ENCODE measurements at regions not wholly inside any gene's neighbourhood (a gene's known extent, or its start where the extent isn't known, plus 50 kb on each side); places are given as distances from the start of the nearest gene placed in this dataset.
"Not testable (repeated sequence)": the region's sequence is repeated elsewhere in the genome, so short reads cannot be mapped to it uniquely, and the experiment has no call there.

DNA sequence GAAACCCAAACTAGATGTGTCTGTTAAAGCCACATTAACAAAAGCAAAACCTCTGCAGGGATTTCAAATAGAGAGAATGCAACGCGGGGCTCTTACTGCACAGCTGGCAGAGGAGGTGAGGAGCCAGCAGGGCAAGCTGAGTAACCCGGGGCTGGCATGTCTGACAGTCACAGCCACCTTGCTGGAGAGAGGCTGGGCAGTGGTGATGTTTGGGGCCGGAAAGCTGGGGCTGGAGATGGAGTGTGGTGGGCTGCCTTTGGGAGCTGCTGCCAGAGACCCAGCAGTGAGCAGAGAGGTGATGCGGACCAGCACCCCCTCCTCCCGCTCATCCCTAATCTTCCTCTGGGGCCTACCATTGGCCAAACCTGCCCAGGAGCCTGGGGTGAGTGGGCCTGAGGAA is 204.5 kb upstream of the ARL4C start:
- 97% methylated on average over 6 of the region's 6 CpGs for WGBS
- H3K27ac ChIP-seq (ENCODE audit: low read depth) = no peak overlapping the region
- no peaks in the 10 kb centered on the region for H3K4me1 ChIP-seq (ENCODE audit: insufficient read depth)
- H3K4me3 ChIP-seq (ENCODE audit: low read depth, low read length) = no peak overlapping the region
- no peak for DNase-seq (ENCODE audit: extremely low spot score)
- no peaks in the 10 kb centered on the region for H3K36me3 ChIP-seq (ENCODE audit: insufficient read depth)

DNA sequence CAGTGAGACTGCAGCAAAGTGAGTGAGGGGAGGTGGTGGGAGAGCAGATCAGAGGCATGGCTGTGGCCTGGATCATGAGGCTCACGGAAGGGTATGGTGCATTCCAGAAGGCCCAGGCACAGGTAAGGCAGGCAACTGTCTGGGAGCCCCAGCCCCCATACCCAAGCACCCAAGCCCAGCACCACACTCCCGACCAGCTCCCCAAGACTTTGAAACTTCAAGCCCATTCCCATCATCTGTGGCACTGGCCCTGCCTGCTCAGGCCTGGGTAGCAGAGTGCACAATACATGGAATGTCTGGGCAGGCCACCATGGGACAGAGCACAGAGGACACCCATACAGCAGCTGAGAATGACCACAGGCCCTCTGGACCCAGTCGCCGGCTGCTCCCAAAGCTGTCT is 202.6 kb upstream of the ARL4C start:
- 94% methylated on average over 4 of the region's 4 CpGs for WGBS
- H3K36me3 ChIP-seq (ENCODE audit: insufficient read depth) = no peaks in the 10 kb centered on the region
- DNase-seq (ENCODE audit: extremely low spot score) = no peak
- H3K4me3 ChIP-seq (ENCODE audit: low read depth, low read length) = no peak overlapping the region
- no peaks in the 10 kb centered on the region for H3K4me1 ChIP-seq (ENCODE audit: insufficient read depth)
- no peak overlapping the region for H3K27ac ChIP-seq (ENCODE audit: low read depth)

DNA sequence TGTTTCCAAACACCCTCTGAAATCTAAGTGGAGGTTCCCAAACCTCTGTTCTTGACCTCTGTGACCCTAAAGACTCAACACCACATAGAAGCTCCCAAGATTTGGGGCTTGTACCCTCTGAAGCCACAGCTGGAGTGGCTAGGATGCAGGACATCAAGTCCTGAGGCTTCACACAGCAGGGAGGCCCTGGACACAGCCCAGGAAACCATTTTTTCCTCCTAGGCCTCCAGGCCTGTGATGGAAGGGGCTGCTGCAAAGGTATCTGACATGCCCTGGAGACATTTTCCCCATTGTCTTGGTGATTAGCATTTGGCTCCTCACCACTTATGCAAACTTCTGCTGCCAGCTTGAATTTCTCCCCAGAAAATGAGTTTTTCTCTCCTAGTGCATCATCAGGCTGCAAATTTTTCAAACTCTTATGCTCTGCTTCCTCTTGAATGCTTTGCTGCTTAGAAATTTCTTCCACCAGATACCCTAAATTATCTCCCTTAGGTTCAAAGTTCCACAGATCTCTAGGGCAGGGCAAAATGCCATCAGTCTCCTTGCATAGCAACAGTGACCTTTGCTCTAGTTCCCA is 200.5 kb upstream of the ARL4C start:
- H3K27ac ChIP-seq (ENCODE audit: low read depth); H3K4me3 ChIP-seq (ENCODE audit: low read depth, low read length): not testable (repeated sequence)

GRCh38 chr2:234695981-234696380 is 199.1 kb upstream of the ARL4C start:
- no peak overlapping the region for H3K27ac ChIP-seq (ENCODE audit: low read depth)
- 84% methylated on average over 2 of the region's 2 CpGs for WGBS
- H3K4me1 ChIP-seq (ENCODE audit: insufficient read depth) = no peaks in the 10 kb centered on the region
- H3K36me3 ChIP-seq (ENCODE audit: insufficient read depth) = no peaks in the 10 kb centered on the region
- H3K4me3 ChIP-seq (ENCODE audit: low read depth, low read length) = no peak overlapping the region
- DNase-seq (ENCODE audit: extremely low spot score) = no peak

More for the DNA sequence above, 200.5 kb upstream of the ARL4C start:
- not testable (repeated sequence) for H3K4me1 ChIP-seq (ENCODE audit: insufficient read depth); H3K36me3 ChIP-seq (ENCODE audit: insufficient read depth); DNase-seq (ENCODE audit: extremely low spot score)

- DNase-seq (ENCODE audit: extremely low spot score) = no peak
- Histone ChIP-seq H3K36me3 (ENCODE audit: insufficient read depth) (no peaks in the 10 kb centered on the region), H3K27ac (ENCODE audit: low read depth) (no peak overlapping the region), H3K4me3 (ENCODE audit: low read depth, low read length) (no peak overlapping the region), H3K4me1 (ENCODE audit: insufficient read depth) (no peaks in the 10 kb centered on the region)
- 89% methylated on average over 4 of the region's 4 CpGs for WGBS
Measured at GRCh38 chr2:234694244-234695013, 197.5 kb upstream of the ARL4C start.

- not testable (repeated sequence) for H3K4me1 ChIP-seq (ENCODE audit: insufficient read depth); H3K27ac ChIP-seq (ENCODE audit: low read depth); H3K36me3 ChIP-seq (ENCODE audit: insufficient read depth); H3K4me3 ChIP-seq (ENCODE audit: low read depth, low read length); DNase-seq (ENCODE audit: extremely low spot score)
- 80% methylated on average over 2 of the region's 2 CpGs for WGBS
Measured at GRCh38 chr2:234693681-234694190, 196.9 kb upstream of the ARL4C start.

- not testable (repeated sequence) for H3K4me1 ChIP-seq (ENCODE audit: insufficient read depth); H3K27ac ChIP-seq (ENCODE audit: low read depth); H3K4me3 ChIP-seq (ENCODE audit: low read depth, low read length); H3K36me3 ChIP-seq (ENCODE audit: insufficient read depth); DNase-seq (ENCODE audit: extremely low spot score)
- WGBS = 77% methylated on average over 6 of the region's 6 CpGs
Measured at GRCh38 chr2:234693191-234693590, 196.3 kb upstream of the ARL4C start.

DNA sequence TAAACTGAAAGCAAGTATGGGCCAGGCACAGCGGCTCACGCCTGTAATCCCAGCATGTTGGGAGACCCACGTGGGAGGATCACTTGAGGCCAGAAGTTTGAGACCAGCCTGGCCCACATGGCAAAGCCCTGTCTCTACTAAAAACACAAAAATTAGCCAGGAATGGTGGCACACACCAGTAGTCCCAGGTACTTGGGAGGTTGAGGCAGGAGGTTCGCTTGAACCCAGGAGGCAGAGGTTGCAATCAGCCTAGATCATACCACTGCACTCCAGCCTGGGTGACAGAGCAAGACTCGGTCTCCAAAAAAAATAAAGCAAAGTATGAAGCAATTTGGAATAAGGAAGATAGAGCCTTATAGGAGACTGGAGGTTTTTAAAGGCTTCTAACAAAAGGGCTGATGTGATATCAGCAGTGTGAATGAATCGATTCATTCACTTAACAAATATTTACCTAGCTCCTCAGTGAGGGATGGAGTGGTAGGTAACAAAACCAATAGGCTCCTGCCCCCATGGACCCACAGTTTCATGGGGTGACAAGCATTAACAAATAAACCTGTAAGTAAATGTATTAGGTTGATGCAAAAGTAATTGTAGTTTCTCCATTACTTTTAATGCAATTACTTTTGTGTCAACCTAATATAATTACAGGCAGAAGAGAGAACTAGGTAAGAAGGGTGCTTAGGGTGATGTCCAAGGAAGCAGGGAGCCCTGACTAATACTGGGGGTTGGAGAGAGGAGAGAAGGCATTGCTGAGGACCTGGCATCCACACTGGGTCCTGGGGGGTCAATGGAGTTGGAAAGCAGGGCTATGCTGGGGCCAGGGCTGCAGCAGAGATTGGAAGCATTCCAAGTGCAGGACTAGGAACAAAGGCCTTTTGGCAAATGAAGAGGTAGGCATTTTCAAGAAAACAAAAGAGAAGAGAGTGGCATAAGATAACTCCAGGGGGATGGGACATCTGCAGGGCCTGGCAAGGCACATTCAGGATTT is 195.4 kb upstream of the ARL4C start:
- no peak overlapping the region for H3K4me3 ChIP-seq (ENCODE audit: low read depth, low read length)
- H3K36me3 ChIP-seq (ENCODE audit: insufficient read depth) = no peaks in the 10 kb centered on the region
- H3K4me1 ChIP-seq (ENCODE audit: insufficient read depth) = no peaks in the 10 kb centered on the region
- H3K27ac ChIP-seq (ENCODE audit: low read depth) = no peak overlapping the region
- 73% methylated on average over 6 of the region's 6 CpGs for WGBS
- DNase-seq (ENCODE audit: extremely low spot score) = no peak

GRCh38 chr2:234691214-234691575 is 194.3 kb upstream of the ARL4C start:
- no peak overlapping the region for H3K27ac ChIP-seq (ENCODE audit: low read depth)
- WGBS = 17% methylated on average over 7 of the region's 7 CpGs
- H3K36me3 ChIP-seq (ENCODE audit: insufficient read depth) = no peaks in the 10 kb centered on the region

DNA sequence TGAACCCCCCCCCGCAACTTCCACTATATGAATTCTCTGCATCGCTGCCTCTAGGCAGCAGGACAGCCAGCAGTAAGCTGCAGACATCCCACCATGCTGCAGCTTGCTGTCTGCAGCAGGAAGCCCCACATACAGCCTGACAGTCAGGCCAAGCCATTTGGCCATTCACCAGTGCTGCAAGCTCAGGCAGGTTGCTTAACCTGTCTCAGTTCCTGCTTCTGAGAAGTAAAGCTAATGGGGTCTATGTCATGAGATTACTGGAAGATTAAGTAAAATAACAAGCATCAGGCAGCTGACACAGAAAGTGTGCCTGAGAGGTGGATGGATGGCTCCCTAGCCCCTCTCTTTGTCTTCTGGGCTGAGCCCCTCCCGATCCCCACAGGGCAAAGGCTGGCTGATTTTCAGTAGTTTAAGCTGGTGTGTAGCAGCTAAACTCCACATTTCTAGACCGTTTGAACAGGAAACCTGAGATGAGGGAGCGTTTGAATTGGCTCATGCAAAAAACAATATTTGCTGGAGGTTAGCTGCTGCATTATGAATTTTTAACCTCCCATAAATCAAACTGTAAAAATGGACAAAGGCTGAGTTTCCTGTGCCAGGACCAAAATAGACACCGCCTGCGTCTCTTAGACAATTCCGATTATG is 193.8 kb upstream of the ARL4C start:
- peak; percentile 69 for DNase-seq (ENCODE audit: extremely low spot score)
- 12% methylated on average over 8 of the region's 8 CpGs for WGBS
- Histone ChIP-seq H3K4me1 (ENCODE audit: insufficient read depth) (no peaks in the 10 kb centered on the region), H3K36me3 (ENCODE audit: insufficient read depth) (no peaks in the 10 kb centered on the region), H3K27ac (ENCODE audit: low read depth) (no peak overlapping the region), H3K4me3 (ENCODE audit: low read depth, low read length) (no peak overlapping the region)

More at GRCh38 chr2:234691214-234691575, 194.3 kb upstream of the ARL4C start:
- Histone ChIP-seq H3K4me1 (ENCODE audit: insufficient read depth) (no peaks in the 10 kb centered on the region), H3K4me3 (ENCODE audit: low read depth, low read length) (no peak overlapping the region)
- DNase-seq (ENCODE audit: extremely low spot score) = no peak

GRCh38 chr2:234689911-234690379 is 193.1 kb upstream of the ARL4C start:
- DNase-seq (ENCODE audit: extremely low spot score) = no peak
- Histone ChIP-seq H3K27ac (ENCODE audit: low read depth) (no peak overlapping the region), H3K36me3 (ENCODE audit: insufficient read depth) (no peaks in the 10 kb centered on the region), H3K4me1 (ENCODE audit: insufficient read depth) (no peaks in the 10 kb centered on the region), H3K4me3 (ENCODE audit: low read depth, low read length) (no peak overlapping the region)
- WGBS = 89% methylated on average over 10 of the region's 10 CpGs

DNA sequence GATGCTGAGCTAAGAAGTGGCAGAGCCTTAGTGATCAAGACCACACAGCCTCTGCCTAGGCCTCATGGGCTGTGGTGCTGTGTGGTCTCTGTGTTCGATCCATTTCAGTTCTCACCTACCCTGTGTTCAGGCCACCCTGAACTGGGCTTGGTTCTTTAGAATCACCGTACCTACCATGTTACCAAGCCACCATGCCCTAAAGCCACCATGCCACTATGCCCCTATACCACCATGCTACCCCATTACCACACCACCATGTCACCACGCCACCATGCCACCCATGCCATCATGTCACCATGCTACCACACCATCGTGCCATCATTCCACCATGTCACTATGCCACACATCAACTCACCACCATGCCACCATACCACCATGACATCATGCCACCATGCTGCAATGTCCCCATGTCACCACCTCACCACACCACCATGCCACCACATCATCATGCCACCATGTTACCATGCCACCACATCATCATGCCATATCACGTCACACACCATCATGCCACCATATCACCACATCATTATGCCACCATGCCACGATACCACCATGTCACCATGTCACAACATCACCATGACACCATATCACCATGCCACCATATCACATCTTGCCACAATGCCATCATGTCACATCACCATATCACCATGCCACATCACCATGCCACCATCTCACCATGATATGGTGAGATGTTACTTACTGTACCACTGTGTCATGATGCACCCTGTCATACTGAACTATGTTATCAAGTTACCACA is 191.0 kb upstream of the ARL4C start:
- no peaks in the 10 kb centered on the region for H3K36me3 ChIP-seq (ENCODE audit: insufficient read depth)
- 97% methylated on average over 6 of the region's 6 CpGs for WGBS
- no peak for DNase-seq (ENCODE audit: extremely low spot score)
- no peak overlapping the region for H3K27ac ChIP-seq (ENCODE audit: low read depth)
- H3K4me3 ChIP-seq (ENCODE audit: low read depth, low read length) = no peak overlapping the region
- no peaks in the 10 kb centered on the region for H3K4me1 ChIP-seq (ENCODE audit: insufficient read depth)
